Left ventricle myocardium superior (tissue), 1 donor: ENCODE measurements at regions not wholly inside any gene's neighbourhood (a gene's known extent, or its start where the extent isn't known, plus 50 kb on each side); places are given as distances from the start of the nearest gene placed in this dataset.

Source experiments
- ATAC-seq: fragments of 200-7000 bp; cut with Tn5 transposase; one replicate; pipeline ENCODE4 v1.9.1; 2020; ENCODE audit warnings: mild to moderate bottlenecking, moderate library complexity
- DNase-seq: peaks from one replicate; pipeline ENCODE4 v3.0.0-alpha.2; 2020
- intact Hi-C: fragments of 100-400 bp; cut with micrococcal nuclease; formaldehyde crosslinking; loops from one replicate; pipeline ENCODE4 v1.11.0; 2022
- donor health status: DM: no; HTN: yes; CAD: no; lungs with severe emphysema.

- no peak for DNase-seq
- peak; percentile 18 for ATAC-seq
- intact Hi-C loops = no loop called here
These were observed 55.9 kb upstream of the PLCL2 start for GRCh38 chr3:16828815-16829214.

- ATAC-seq (no peak), DNase-seq (no peak)
- intact Hi-C loops = no loop called here
These were observed 52.9 kb upstream of the PLCL2 start for GRCh38 chr3:16831846-16832245.

GRCh38 chr3:16834214-16834613, 50.5 kb upstream of the PLCL2 start:
- intact Hi-C loops = no loop called here
- ATAC-seq = no peak
- DNase-seq = no peak

GRCh38 chr3:16834753-16835152, 50.0 kb upstream of the PLCL2 start:
- DNase-seq (no peak), ATAC-seq (peak; percentile 90)
- intact Hi-C loops = no loop called here
